GM12891 (cell line): ENCODE measurements at regions not wholly inside any gene's neighbourhood (a gene's known extent, or its start where the extent isn't known, plus 50 kb on each side); places are given as distances from the start of the nearest gene placed in this dataset.

ENCODE experiments used
- POLR2A ChIP-seq: IDR thresholded peaks from 2 replicates; pipeline ENCODE4 v1.6.1; 2011; ENCODE audit warnings: low read depth, low read length, control low read depth
- POLR2AphosphoS5 ChIP-seq: IDR thresholded peaks from 2 replicates; pipeline ENCODE4 v1.6.1; 2011; ENCODE audit warnings: low read depth, low read length, control low read depth
- POU2F2 ChIP-seq: IDR thresholded peaks from 2 replicates; pipeline ENCODE4 v1.6.1; 2011; ENCODE audit warnings: low read depth, mild to moderate bottlenecking, control low read depth, low read length, moderate library complexity
- TAF1 ChIP-seq: IDR thresholded peaks from 2 replicates; pipeline ENCODE4 v1.6.1; 2011; ENCODE audit warnings: low read depth, low read length, control low read depth

DNA sequence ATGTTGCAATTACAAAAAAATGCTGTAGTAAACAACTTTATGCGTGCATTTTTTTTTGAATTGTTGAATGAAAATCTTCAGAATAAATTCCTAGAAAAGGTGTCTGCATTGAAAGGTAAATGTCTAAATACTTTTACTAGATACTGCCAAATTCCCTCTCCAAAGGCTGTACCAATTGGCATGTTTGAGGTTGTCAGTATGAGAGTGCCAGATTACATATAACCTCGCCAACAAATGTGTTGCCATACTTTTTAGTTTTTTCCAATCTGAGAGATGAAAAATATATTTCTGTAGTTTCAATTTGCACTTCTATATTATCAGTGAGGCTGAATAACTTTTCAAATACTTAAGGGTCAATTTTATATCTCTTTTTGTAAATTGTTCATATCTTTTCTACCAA lies 261.5 kb upstream of the TARS1 start:
- TF ChIP-seq POLR2AphosphoS5 (no peak), POLR2A (no peak), POU2F2 (no peak), TAF1 (no peak)
